ENCODE measurements at regions not wholly inside any gene's neighbourhood (a gene's known extent, or its start where the extent isn't known, plus 50 kb on each side); places are given as distances from the start of the nearest gene placed in this dataset.

GRCh38 chr10:61330669-61331068, 122.5 kb downstream of the TMEM26 start:
- no peaks in the 10 kb centered on the region for H3K4me1 Mint-ChIP-seq
- ChIA-PET POLR2A (no interaction called here), CTCF (no interaction called here)
- no peaks in the 10 kb centered on the region for H3K27me3 Mint-ChIP-seq (ENCODE audit: low read depth)
- H3K9me3 Mint-ChIP-seq: peaks cover 56% of the 10 kb centered on the region
- peaks cover 29% of the 10 kb centered on the region for H3K36me3 Mint-ChIP-seq
- H3K27ac Mint-ChIP-seq: no peak overlapping the region; the same call in 1 of the 2 replicates
- H3K4me3 Mint-ChIP-seq: no peak overlapping the region
- ATAC-seq (no peak), DNase-seq (ENCODE audit: low spot score) (no peak)
- TF ChIP-seq SOX15 (CRISPR knock-in tag; IDR thresholded peaks at IDR 0.05) (no peak), ZNF219 (CRISPR knock-in tag; IDR thresholded peaks at IDR 0.05; ENCODE audit: borderline replicate concordance) (no peak), ZNF232 (CRISPR knock-in tag; IDR thresholded peaks at IDR 0.05) (no peak), ZNF425 (CRISPR knock-in tag; conservative IDR thresholded peaks at IDR 0.05) (no peak), TCF7 (CRISPR knock-in tag; IDR thresholded peaks at IDR 0.05; ENCODE audit: low read depth) (no peak), KAT7 (CRISPR knock-in tag; IDR thresholded peaks at IDR 0.05; ENCODE audit: borderline replicate concordance) (no peak), ZNF263 (CRISPR knock-in tag; IDR thresholded peaks at IDR 0.05; ENCODE audit: low read depth) (no peak), CREM (CRISPR knock-in tag; IDR thresholded peaks at IDR 0.05) (no peak), EMX1 (CRISPR knock-in tag; IDR thresholded peaks at IDR 0.05) (no peak)
- TF ChIP-seq, protein P1, sequence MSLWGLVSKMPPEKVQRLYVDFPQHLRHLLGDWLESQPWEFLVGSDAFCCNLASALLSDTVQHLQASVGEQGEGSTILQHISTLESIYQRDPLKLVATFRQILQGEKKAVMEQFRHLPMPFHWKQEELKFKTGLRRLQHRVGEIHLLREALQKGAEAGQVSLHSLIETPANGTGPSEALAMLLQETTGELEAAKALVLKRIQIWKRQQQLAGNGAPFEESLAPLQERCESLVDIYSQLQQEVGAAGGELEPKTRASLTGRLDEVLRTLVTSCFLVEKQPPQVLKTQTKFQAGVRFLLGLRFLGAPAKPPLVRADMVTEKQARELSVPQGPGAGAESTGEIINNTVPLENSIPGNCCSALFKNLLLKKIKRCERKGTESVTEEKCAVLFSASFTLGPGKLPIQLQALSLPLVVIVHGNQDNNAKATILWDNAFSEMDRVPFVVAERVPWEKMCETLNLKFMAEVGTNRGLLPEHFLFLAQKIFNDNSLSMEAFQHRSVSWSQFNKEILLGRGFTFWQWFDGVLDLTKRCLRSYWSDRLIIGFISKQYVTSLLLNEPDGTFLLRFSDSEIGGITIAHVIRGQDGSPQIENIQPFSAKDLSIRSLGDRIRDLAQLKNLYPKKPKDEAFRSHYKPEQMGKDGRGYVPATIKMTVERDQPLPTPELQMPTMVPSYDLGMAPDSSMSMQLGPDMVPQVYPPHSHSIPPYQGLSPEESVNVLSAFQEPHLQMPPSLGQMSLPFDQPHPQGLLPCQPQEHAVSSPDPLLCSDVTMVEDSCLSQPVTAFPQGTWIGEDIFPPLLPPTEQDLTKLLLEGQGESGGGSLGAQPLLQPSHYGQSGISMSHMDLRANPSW (CRISPR knock-in tag; conservative IDR thresholded peaks at IDR 0.05; ENCODE audit: low read depth): no peak
- TF ChIP-seq, protein P2, sequence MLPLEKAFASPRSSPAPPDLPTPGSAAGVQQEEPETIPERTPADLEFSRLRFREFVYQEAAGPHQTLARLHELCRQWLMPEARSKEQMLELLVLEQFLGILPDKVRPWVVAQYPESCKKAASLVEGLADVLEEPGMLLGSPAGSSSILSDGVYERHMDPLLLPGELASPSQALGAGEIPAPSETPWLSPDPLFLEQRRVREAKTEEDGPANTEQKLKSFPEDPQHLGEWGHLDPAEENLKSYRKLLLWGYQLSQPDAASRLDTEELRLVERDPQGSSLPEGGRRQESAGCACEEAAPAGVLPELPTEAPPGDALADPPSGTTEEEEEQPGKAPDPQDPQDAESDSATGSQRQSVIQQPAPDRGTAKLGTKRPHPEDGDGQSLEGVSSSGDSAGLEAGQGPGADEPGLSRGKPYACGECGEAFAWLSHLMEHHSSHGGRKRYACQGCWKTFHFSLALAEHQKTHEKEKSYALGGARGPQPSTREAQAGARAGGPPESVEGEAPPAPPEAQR (CRISPR knock-in tag; IDR thresholded peaks at IDR 0.05): no peak

DNA sequence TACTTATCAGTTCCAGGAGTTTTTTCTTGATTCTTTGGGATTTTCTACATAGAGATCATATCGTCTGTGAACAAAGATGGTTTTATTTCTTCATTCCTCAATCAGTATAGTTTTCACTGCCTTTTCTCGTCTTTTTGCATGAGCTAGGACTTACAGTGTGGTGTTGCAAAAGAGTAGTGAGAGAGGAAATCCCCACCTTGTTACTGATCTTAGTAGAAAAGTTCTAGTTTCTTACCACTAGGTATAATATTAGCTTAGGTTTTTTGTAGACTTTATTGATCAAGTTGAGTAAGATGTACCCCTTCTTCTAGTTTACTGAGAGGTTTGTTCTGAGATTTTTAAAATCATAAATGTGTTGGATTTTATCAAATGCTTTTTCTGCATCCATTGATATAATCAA, 123.3 kb downstream of the TMEM26 start:
- Mint-ChIP-seq H3K9me3 (peaks cover 52% of the 10 kb centered on the region), H3K4me3 (no peak overlapping the region), H3K4me1 (peaks cover 5% of the 10 kb centered on the region), H3K27me3 (ENCODE audit: low read depth) (no peaks in the 10 kb centered on the region), H3K36me3 (peaks cover 29% of the 10 kb centered on the region), H3K27ac (no peak overlapping the region)
- no peak for DNase-seq (ENCODE audit: low spot score)
- ATAC-seq: no peak
- CTCF ChIA-PET: no interaction called here
- POLR2A ChIA-PET: no interaction called here
- TF ChIP-seq SMAD3 (CRISPR knock-in tag; IDR thresholded peaks at IDR 0.05; ENCODE audit: borderline replicate concordance): no peak
- TF ChIP-seq CDX4 (CRISPR knock-in tag; IDR thresholded peaks at IDR 0.05; ENCODE audit: borderline replicate concordance): no peak
- no peak for TF ChIP-seq ZMAT4 (CRISPR knock-in tag; IDR thresholded peaks at IDR 0.05)
- TF ChIP-seq FOXK1 (CRISPR knock-in tag; IDR thresholded peaks at IDR 0.05): no peak
- no peak for TF ChIP-seq GTF2I (CRISPR knock-in tag; conservative IDR thresholded peaks at IDR 0.05)
- TF ChIP-seq ZNF532 (CRISPR knock-in tag; IDR thresholded peaks at IDR 0.05; ENCODE audit: borderline replicate concordance): no peak
- TF ChIP-seq CBFB (CRISPR knock-in tag; IDR thresholded peaks at IDR 0.05; ENCODE audit: low read depth): no peak
- TF ChIP-seq, protein P2 (CRISPR knock-in tag; IDR thresholded peaks at IDR 0.05): no peak
- no peak for TF ChIP-seq ZNF138 (CRISPR knock-in tag; conservative IDR thresholded peaks at IDR 0.05)
- TF ChIP-seq ZNF232 (CRISPR knock-in tag; IDR thresholded peaks at IDR 0.05): no peak
- TF ChIP-seq HMGA2 (CRISPR knock-in tag; IDR thresholded peaks at IDR 0.05): no peak
- TF ChIP-seq TEAD4 (CRISPR knock-in tag; IDR thresholded peaks at IDR 0.05): no peak
- no peak for TF ChIP-seq NFE2L1 (CRISPR knock-in tag; IDR thresholded peaks at IDR 0.05)
- TF ChIP-seq ZBTB21 (CRISPR knock-in tag; IDR thresholded peaks at IDR 0.05; ENCODE audit: borderline replicate concordance): no peak
- TF ChIP-seq FOXJ3 (CRISPR knock-in tag; IDR thresholded peaks at IDR 0.05; ENCODE audit: borderline replicate concordance): no peak
